K562 (cell line): ENCODE measurements at regions not wholly inside any gene's neighbourhood (a gene's known extent, or its start where the extent isn't known, plus 50 kb on each side); places are given as distances from the start of the nearest gene placed in this dataset.
"Not testable (repeated sequence)": the region's sequence is repeated elsewhere in the genome, so short reads cannot be mapped to it uniquely, and the experiment has no call there.

ENCODE experiments used
- ATAC-seq: fragments of 200-7000 bp; cut with Tn5 transposase; 3 replicates; pipeline ENCODE4 v1.9.1; 2020; ENCODE audit warnings: moderate library complexity
- BruUV-seq: library from RNA; stranded (reverse); fragments of 400-500 nt; replicated peaks from 2 replicates; lab custom pipeline; 2021; lab: Mats Ljungman, UMichigan
- CTCF ChIA-PET: fragments of 300-600 bp; formaldehyde crosslinking; extraction: SDS; loops from one replicate; lab custom pipeline; 2021; ENCODE audit warnings: low intra/inter-chr PET ratio; lab: Yijun Ruan, JAX
- POLR2A ChIA-PET: fragments of 300-600, 350-650 bp; sonication (Branson Sonifier 250); formaldehyde crosslinking; extraction: SDS; loops from one replicate; lab custom pipeline; 2021; ENCODE audit warnings: antibody characterized with exemption, inconsistent platforms; lab: Yijun Ruan, JAX
- DNase-seq, 4 experiments: peaks; one replicate each; pipeline versions ENCODE4 v3.0.0 to v3.0.0-alpha.2; 2011 to 2018; ENCODE audit warnings: low spot score in 3 of 4, mixed read lengths in 3 of 4; ENCODE audit errors: extremely low read depth in 1 of 4
- FAIRE-seq: peaks from 2 replicates; lab custom pipeline; 2011; peaks lifted over from hg19 to GRCh38; lab: Jason Lieb, UNC
- H2AFZ ChIP-seq: 2 replicates; pipeline ENCODE4 v1.6.0; 2011; ENCODE audit warnings: low read depth, low read length, control low read depth, inconsistent platforms
- H3K27ac ChIP-seq: fragments of 200-600 bp; 3 replicates; pipeline ENCODE4 v1.8.0; 2011; ENCODE audit warnings: low read depth, mild to moderate bottlenecking, control low read depth, inconsistent platforms, low read length, moderate library complexity, mixed read lengths; ENCODE audit errors: extremely low read depth
- H3K27me3 ChIP-seq, 2 experiments: fragments of 300-600 bp in 1 of 2; 2 replicates in 1 of 2; 3 replicates in 1 of 2; pipeline versions ENCODE4 v1.6.0 to v1.8.0; 2011; ENCODE audit warnings: inconsistent platforms in 2 of 2, low read length in 2 of 2, mild to moderate bottlenecking in 1 of 2, mixed read lengths in 1 of 2, moderate library complexity in 1 of 2; ENCODE audit not compliant: control insufficient read depth in 2 of 2, insufficient read depth in 2 of 2
- H3K36me3 ChIP-seq: fragments of 300-600 bp; 3 replicates; pipeline ENCODE4 v1.8.0; 2011; ENCODE audit warnings: mild to moderate bottlenecking, low read length, inconsistent platforms; ENCODE audit not compliant: control insufficient read depth, insufficient read depth
- H3K4me1 ChIP-seq, 2 experiments: fragments of 200-600 bp in 1 of 2; replicated peaks in 1 of 2; 2 replicates in 1 of 2; 3 replicates in 1 of 2; pipeline versions ENCODE4 v1.5.1 to v1.8.0; 2011; ENCODE audit warnings: inconsistent platforms in 2 of 2, low read length in 2 of 2, mild to moderate bottlenecking in 1 of 2, mixed read lengths in 1 of 2, moderate library complexity in 1 of 2; ENCODE audit not compliant: control insufficient read depth in 2 of 2, insufficient read depth in 2 of 2
- H3K4me2 ChIP-seq: 2 replicates; pipeline ENCODE4 v1.6.1; 2011; ENCODE audit warnings: low read length, control low read depth, inconsistent platforms, mixed read lengths; ENCODE audit not compliant: insufficient read depth
- H3K4me3 ChIP-seq: fragments of 200-600 bp; sonication (generic), shearing (Covaris generic); 2 replicates; pipeline ENCODE4 v1.5.1; 2016; ENCODE audit warnings: control low read depth, inconsistent platforms
- H3K79me2 ChIP-seq: fragments of 200-600 bp; 3 replicates; pipeline ENCODE4 v1.8.0; 2011; ENCODE audit warnings: low read length, inconsistent platforms; ENCODE audit not compliant: control insufficient read depth, insufficient read depth
- H3K9ac ChIP-seq, 2 experiments: 2 replicates each; pipeline versions ENCODE4 v1.6.0 to v1.6.1; 2011; ENCODE audit warnings: low read depth in 2 of 2, low read length in 2 of 2, control low read depth in 1 of 2, inconsistent platforms in 1 of 2, mild to moderate bottlenecking in 1 of 2, mixed read lengths in 1 of 2; ENCODE audit not compliant: insufficient read depth in 1 of 2
- H3K9me1 ChIP-seq: one replicate; pipeline ENCODE4 v1.6.0; 2011; ENCODE audit warnings: inconsistent platforms, mild to moderate bottlenecking, low read length, moderate library complexity; ENCODE audit not compliant: control insufficient read depth, insufficient read depth
- H3K9me3 ChIP-seq: replicated peaks from 2 replicates; pipeline ENCODE4 v1.5.1; 2011; ENCODE audit warnings: low read depth, low read length, inconsistent platforms; ENCODE audit not compliant: control insufficient read depth, insufficient read depth
- H4K20me1 ChIP-seq: replicated peaks from 2 replicates; pipeline ENCODE4 v1.6.1; 2011; ENCODE audit warnings: low read length, inconsistent platforms, mixed read lengths; ENCODE audit not compliant: control insufficient read depth, insufficient read depth
- WGBS: fragments of 100-300 bp; shearing (Covaris generic); methylation state at CpG from one replicate; pipeline ENCODE4 v1.1.6; 2016; ENCODE audit warnings: low coverage, mixed read lengths; ENCODE audit not compliant: insufficient coverage; ENCODE audit errors: missing lambda C conversion rate; 5-methylcytosine and 5-hydroxymethylcytosine counted together
- in situ Hi-C: fragments of 300-500 bp; cut with MboI; formaldehyde crosslinking; loops from 4 replicates; pipeline ENCODE4 v1.15.0; 2018; ENCODE audit warnings: inconsistent platforms, mixed read lengths
- intact Hi-C: fragments of 100-400 bp; cut with micrococcal nuclease; formaldehyde crosslinking; loops from 2 replicates; pipeline ENCODE4 v1.14.2; 2022
- TF ChIP-seq, protein P1 (sequence below): fragments of 250-450 bp; sonication (Bioruptor Pico); IDR thresholded peaks from 2 replicates; pipeline ENCODE4 v1.8.0; 2021; ENCODE audit warnings: moderate library complexity, mild to moderate bottlenecking, inconsistent platforms

DNA sequence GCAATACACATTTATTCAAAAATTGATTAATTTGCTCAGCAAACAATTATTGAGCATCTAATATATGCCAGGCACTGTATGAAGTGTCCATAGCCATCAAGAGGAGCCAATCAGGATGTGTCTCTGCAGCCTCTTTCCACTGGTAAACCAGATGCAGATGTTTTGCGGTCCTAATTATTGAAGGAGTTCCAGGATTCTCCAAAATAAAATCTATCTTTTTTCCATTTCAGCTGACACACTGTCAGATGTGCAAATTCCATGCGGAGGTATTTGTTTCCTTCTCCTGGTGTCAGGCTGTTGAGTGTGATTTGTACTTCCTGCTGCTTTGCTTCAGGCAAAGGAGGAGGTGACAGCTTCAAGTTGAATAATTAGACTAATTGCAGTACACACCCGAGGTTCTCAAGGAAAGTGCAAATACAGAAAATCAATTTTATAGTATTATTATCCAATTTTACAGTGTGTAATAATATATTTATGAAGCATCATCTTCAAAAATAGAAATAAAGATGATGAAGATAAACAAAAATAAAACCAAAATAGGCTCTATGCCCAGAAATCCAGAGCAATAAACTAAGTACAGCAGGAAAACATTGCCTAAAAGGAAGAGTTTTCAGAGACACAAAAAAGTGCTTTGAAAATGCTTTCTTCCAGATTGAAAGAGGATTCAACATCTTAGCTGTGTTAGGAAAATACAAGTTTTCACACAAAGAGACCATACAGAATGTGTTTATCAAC, 1352.9 kb upstream of the CHAC2 start (continued):
- TF ChIP-seq, protein P1, sequence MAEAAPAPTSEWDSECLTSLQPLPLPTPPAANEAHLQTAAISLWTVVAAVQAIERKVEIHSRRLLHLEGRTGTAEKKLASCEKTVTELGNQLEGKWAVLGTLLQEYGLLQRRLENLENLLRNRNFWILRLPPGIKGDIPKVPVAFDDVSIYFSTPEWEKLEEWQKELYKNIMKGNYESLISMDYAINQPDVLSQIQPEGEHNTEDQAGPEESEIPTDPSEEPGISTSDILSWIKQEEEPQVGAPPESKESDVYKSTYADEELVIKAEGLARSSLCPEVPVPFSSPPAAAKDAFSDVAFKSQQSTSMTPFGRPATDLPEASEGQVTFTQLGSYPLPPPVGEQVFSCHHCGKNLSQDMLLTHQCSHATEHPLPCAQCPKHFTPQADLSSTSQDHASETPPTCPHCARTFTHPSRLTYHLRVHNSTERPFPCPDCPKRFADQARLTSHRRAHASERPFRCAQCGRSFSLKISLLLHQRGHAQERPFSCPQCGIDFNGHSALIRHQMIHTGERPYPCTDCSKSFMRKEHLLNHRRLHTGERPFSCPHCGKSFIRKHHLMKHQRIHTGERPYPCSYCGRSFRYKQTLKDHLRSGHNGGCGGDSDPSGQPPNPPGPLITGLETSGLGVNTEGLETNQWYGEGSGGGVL (CRISPR knock-in tag): no peak

GRCh38 chr2:52409308-52410118, 1358.1 kb upstream of the CHAC2 start:
- H2AFZ ChIP-seq, H4K20me1 ChIP-seq, intact Hi-C loops, in situ Hi-C loops, ATAC-seq, H3K4me2 ChIP-seq, H3K9ac ChIP-seq, H3K79me2 ChIP-seq, POLR2A ChIA-PET, H3K4me1 ChIP-seq, BruUV-seq, FAIRE-seq, DNase-seq, H3K27ac ChIP-seq, H3K36me3 ChIP-seq, CTCF ChIA-PET, H3K27me3 ChIP-seq, H3K9me3 ChIP-seq, H3K4me3 ChIP-seq, H3K9me1 ChIP-seq: not testable (repeated sequence)
- WGBS: 0% methylated on average over 9 of the region's 12 CpGs
